IPS DF 4.7 (cell line): ENCODE measurements at regions not wholly inside any gene's neighbourhood (a gene's known extent, or its start where the extent isn't known, plus 50 kb on each side); places are given as distances from the start of the nearest gene placed in this dataset.
"Not testable (repeated sequence)": the region's sequence is repeated elsewhere in the genome, so short reads cannot be mapped to it uniquely, and the experiment has no call there.

Experiments
- DNase-seq: peaks from one replicate; pipeline ENCODE4 v3.0.0-alpha.2; 2013; ENCODE audit warnings: low spot score; ENCODE audit errors: extremely low read depth

- no peak for DNase-seq
These were observed 232.5 kb downstream of the SQOR start for GRCh38 chr15:45867281-45867680.

DNA sequence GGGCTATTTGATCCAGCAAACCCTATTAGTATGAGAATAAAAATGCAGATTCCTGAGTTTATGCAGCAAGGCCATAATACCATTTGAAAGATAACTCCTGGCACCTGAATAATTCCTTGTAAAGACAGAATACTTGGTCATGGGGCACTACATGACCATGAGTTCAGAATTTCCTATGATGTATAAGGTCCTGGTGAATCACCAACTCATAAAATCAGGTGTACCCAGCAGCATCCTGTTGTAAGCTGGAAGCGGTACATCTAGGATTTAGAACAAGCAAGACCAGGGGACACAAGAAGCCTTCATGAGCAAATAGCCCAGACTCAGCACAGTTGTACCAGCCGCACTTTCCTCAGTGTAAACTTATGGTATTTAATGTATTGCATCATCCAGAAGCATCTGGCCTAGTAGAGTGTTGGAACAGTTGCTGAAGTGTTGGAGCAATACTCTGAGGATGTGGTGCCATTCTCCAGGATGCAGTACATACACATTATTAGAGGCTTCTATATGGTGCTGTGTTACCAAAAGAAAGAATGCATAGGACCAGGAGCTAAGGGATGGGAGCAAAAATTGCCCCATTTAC, 233.4 kb downstream of the SQOR start:
- DNase-seq: no peak

- no peak for DNase-seq
These were observed 234.3 kb downstream of the SQOR start for GRCh38 chr15:45869034-45869668.

DNA sequence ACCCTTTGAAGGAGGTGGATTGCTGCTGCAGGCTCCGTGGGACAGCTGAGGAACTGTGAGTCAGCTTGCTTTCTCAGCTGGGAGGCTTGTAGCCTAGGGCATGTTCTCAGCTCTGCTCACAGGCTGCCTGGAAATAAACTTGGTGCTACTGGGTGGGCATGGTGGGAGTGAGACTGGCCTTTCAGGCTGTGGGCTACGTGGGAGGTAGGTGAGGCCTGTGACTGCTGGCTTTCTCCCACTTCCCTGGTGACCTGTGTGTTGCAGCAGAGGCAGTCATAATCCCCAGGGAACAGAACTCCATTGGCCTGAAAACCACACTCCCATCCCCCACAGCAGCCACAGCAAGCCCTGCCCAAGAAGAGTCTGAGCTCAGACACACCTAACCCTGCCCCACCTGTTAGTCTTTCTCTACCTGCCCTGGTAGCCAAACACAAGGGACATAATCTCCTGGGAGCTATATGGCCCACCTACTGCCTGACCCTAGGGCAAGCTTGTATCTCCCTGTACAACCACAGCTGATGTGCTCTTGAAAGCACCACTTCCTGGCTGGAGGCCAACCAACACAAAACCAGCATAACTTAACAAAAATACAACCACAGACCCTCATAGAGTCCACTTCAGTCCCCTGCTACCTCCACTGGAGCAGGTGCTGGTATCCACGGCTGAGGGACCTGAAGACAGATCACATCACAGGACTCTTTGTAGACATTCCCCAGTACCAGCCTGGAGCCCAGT, 236.5 kb downstream of the SQOR start:
- no peak for DNase-seq

- no peak for DNase-seq
These were observed 239.0 kb downstream of the SQOR start for GRCh38 chr15:45873781-45874180.

- DNase-seq: not testable (repeated sequence)
These were observed 239.7 kb downstream of the SQOR start for GRCh38 chr15:45874566-45874965.

DNA sequence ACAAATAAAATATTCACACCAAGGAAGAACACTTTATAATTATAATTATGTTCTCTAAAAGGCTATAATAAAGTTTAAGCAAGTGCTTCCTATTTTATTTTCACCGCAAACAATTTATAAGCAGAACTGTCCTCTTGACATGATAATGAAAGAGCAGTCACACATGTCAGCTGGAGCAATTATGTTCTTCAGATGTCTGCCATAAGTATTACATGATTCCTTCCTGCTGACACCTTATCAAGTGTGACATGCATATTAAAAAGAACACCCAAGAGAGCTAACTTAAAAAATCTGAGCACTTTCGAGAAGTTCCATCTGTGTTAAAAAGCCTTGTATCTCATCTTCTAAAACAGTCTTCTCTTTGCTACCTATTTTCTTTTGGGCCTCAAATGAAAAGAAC, 249.5 kb downstream of the SQOR start:
- no peak for DNase-seq

DNA sequence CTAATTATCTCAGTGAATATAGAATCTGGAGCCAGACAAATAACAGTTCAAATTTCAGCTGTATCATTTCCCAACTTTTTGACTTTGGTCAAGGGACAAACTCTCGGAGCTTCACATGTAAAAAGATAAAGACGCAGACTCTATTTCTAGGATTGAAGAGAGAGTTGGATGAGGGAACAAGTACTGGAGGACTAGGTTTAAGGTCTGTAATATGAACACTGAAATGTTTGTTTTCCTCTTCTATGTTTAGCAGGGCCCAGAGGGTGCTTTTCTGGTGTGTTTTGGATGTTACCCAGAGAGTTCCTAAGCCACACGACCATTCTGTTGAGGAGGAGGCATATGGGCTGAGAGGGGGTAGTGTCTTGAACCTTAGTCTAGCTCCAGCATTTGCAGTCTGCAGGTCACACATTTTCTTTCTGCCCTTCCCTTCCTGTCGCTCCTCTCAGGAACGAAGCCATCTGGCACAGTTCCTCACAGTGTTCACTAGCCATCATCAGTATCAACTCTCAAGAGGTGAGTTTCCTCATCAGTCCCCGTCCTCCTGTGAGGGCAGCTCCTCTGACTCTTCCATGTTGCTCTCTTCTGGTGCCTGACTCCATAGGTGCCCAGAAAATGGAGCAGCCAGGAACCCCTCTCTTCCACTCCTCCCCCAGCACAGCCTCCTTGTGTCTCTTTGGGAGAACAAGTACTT, 250.1 kb downstream of the SQOR start:
- DNase-seq: no peak

GRCh38 chr15:45885801-45886200, 251.0 kb downstream of the SQOR start:
- no peak for DNase-seq

GRCh38 chr15:45891766-45892165, 256.9 kb downstream of the SQOR start:
- no peak for DNase-seq

GRCh38 chr15:45892182-45892581, 257.4 kb downstream of the SQOR start:
- DNase-seq: no peak

GRCh38 chr15:45903283-45903682, 268.5 kb downstream of the SQOR start:
- DNase-seq: no peak

- DNase-seq: no peak
These were observed 269.2 kb downstream of the SQOR start for GRCh38 chr15:45904019-45904418.

DNA sequence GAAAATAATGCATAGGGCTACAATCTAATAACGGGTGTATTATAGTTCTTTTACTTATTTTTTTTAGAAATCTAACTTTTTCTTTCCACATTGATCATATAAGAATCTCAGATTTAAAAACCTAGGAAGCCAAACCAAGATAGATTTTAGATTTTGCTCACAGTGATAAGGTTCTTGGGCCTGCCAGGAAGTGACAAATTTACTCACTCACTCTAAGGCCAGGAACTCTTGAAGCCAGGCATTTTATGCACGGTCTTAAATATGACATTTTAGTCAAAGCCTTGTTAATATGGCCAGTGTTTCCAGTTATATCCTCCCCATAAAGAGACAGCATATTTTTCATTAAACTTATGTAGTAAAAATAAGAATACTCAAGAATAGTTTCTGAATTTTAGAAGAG, 271.4 kb downstream of the SQOR start:
- no peak for DNase-seq

- DNase-seq: no peak
These were observed 275.8 kb downstream of the SQOR start for GRCh38 chr15:45910671-45911070.

DNA sequence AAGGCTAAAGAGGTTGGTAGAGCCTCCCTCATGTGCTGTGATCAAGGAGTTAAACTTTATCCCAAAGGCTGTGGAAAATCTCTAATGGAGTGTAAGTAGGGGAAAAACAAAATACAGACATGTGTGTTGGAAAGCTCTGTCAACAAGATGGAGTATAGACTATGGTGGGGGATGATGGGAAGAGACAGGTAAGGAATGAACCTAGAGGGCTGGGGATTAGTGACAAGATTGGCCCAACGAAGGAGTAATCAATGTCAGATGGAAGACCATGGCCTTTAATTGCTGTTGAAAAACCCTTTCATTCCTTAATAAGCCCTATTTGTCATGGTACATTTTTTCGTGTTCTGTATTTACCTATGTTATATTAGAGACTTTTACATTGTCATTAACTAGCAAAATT, 278.6 kb downstream of the SQOR start:
- DNase-seq: no peak

- no peak for DNase-seq
These were observed 279.6 kb downstream of the SQOR start for GRCh38 chr15:45914425-45914824.

- no peak for DNase-seq
These were observed 284.0 kb downstream of the SQOR start for GRCh38 chr15:45918839-45919238.

- DNase-seq: no peak
These were observed 285.0 kb downstream of the SQOR start for GRCh38 chr15:45919806-45920205.

- no peak for DNase-seq
These were observed 286.5 kb downstream of the SQOR start for GRCh38 chr15:45921376-45921775.

DNA sequence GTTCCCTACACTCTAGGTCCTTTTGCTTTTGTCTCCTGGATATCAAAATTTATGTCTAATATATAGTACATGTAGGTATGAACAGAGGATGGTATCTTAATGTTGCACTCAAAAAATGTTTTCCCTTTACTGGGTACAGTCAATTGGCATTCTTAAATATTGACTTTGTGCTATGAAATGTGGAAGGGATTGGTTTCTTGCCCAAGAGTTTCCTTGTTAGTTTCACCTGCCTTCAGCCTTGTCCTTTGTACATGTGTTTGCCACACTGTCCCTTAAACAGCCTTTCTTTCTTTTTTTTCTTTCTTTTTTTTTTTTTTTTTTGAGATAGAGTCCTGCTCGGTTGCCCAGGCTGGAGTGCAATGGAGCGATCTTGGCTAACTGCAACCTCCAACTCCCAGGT, 287.1 kb downstream of the SQOR start:
- no peak for DNase-seq

DNA sequence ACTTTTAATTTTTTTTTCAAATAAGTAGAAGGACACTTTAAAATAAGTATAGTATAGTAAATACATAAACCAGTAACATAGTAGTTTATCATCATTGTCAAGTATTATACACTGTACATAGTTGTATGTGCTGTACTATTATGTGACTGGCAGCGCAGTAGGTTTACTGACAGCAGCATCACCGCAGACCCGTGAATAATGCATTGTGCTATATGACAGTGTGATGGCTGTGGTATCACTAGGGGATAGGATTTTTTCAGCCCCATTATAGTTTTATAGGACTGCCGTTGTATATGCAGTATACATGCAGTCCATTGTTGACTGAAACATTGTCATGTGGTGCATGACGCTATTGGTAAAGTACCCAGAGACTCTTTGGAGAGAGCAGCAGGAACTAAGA, 306.5 kb downstream of the SQOR start:
- DNase-seq: no peak
